Hepatocyte (in vitro differentiated cells): ENCODE measurements at regions not wholly inside any gene's neighbourhood (a gene's known extent, or its start where the extent isn't known, plus 50 kb on each side); places are given as distances from the start of the nearest gene placed in this dataset.

Source experiments
- DNase-seq: peaks from one replicate; pipeline ENCODE4 v3.0.0-alpha.2; 2016; ENCODE audit warnings: low spot score
- H2AFZ ChIP-seq: fragments of 200-600 bp; sonication (generic); 2 replicates; pipeline ENCODE4 v1.6.0; 2016; ENCODE audit warnings: antibody characterized with exemption, mild to moderate bottlenecking
- H3K27ac ChIP-seq: fragments of 200-600 bp; sonication (generic); 2 replicates; pipeline ENCODE4 v1.5.1; 2016; ENCODE audit warnings: mild to moderate bottlenecking
- H3K27me3 ChIP-seq: fragments of 200-600 bp; sonication (generic); 2 replicates; pipeline ENCODE4 v1.6.1; 2016
- H3K36me3 ChIP-seq: fragments of 200-600 bp; sonication (generic); replicated peaks from 2 replicates; pipeline ENCODE4 v1.5.1; 2016; ENCODE audit warnings: low read depth; ENCODE audit not compliant: insufficient read depth
- H3K4me1 ChIP-seq: fragments of 200-600 bp; sonication (generic); 2 replicates; pipeline ENCODE4 v1.5.1; 2016; ENCODE audit warnings: mild to moderate bottlenecking, moderate library complexity; ENCODE audit not compliant: insufficient read depth
- H3K4me2 ChIP-seq: fragments of 200-600 bp; sonication (generic); 2 replicates; pipeline ENCODE4 v1.6.0; 2016
- H3K4me3 ChIP-seq: fragments of 200-600 bp; sonication (generic); 2 replicates; pipeline ENCODE4 v1.5.1; 2016; ENCODE audit warnings: mild to moderate bottlenecking
- H3K79me2 ChIP-seq: fragments of 200-600 bp; sonication (generic); 2 replicates; pipeline ENCODE4 v1.6.0; 2017; ENCODE audit warnings: mild to moderate bottlenecking
- H3K9me2 ChIP-seq: fragments of 200-600 bp; sonication (generic); replicated peaks from 2 replicates; pipeline ENCODE4 v1.6.0; 2017; ENCODE audit warnings: mild to moderate bottlenecking; ENCODE audit not compliant: insufficient read depth
- H3K9me3 ChIP-seq: fragments of 200-600 bp; sonication (generic); 2 replicates; pipeline ENCODE4 v1.5.1; 2016; ENCODE audit warnings: low read depth, mild to moderate bottlenecking
- H4K20me1 ChIP-seq: fragments of 200-600 bp; sonication (generic); 2 replicates; pipeline ENCODE4 v1.6.0; 2016; ENCODE audit warnings: mild to moderate bottlenecking; ENCODE audit not compliant: insufficient read depth, poor library complexity, severe bottlenecking
- CTCF ChIP-seq: fragments of 200-600 bp; sonication (generic); IDR thresholded peaks from 2 replicates; pipeline ENCODE4 v1.5.1; 2016; ENCODE audit warnings: antibody characterized with exemption, mild to moderate bottlenecking; ENCODE audit not compliant: poor library complexity
- EZH2 ChIP-seq: fragments of 200-600 bp; sonication (generic); IDR thresholded peaks from 2 replicates; pipeline ENCODE4 v1.6.1; 2016; ENCODE audit warnings: antibody characterized with exemption, mild to moderate bottlenecking, borderline replicate concordance
- EZH2phosphoT487 ChIP-seq: fragments of 200-600 bp; sonication (generic); IDR thresholded peaks from one replicate; pipeline ENCODE4 v1.6.1; 2018; ENCODE audit warnings: antibody characterized with exemption, mild to moderate bottlenecking, low read depth, moderate library complexity; ENCODE audit not compliant: unreplicated experiment, severe bottlenecking
- WGBS: methylation state at CpG from one replicate; pipeline ENCODE4 v1.1.6; 2016; ENCODE audit warnings: low lambda C conversion rate; ENCODE audit errors: missing lambda C conversion rate; 5-methylcytosine and 5-hydroxymethylcytosine counted together

- H3K36me3 ChIP-seq, result no peaks in the 10 kb centered on the region
- H3K9me2 ChIP-seq, result no peaks in the 10 kb centered on the region
- H3K27me3 ChIP-seq, result peaks cover 30% of the 10 kb centered on the region
- no peak overlapping the region for H3K4me2 ChIP-seq
- H3K27ac ChIP-seq, result no peak overlapping the region
- no peak overlapping the region for H3K4me3 ChIP-seq
- H2AFZ ChIP-seq, result no peak overlapping the region
- no peaks in the 10 kb centered on the region for H3K79me2 ChIP-seq
- TF ChIP-seq EZH2phosphoT487 (no peak), CTCF (no peak), EZH2 (no peak)
- peaks cover 4% of the 10 kb centered on the region for H3K4me1 ChIP-seq
- H3K9me3 ChIP-seq, result no peaks in the 10 kb centered on the region
- no peaks in the 10 kb centered on the region for H4K20me1 ChIP-seq
- no peak for DNase-seq
- 88% methylated on average over 6 of the region's 6 CpGs for WGBS
These were observed 63.7 kb upstream of the WNT4 start for GRCh38 chr1:22206551-22207125.

GRCh38 chr1:22207511-22208267, 64.8 kb upstream of the WNT4 start:
- no peaks in the 10 kb centered on the region for H3K9me2 ChIP-seq
- H3K4me2 ChIP-seq, result no peak overlapping the region
- H3K4me1 ChIP-seq, result peaks cover 4% of the 10 kb centered on the region
- H4K20me1 ChIP-seq, result no peaks in the 10 kb centered on the region
- no peak overlapping the region for H3K27ac ChIP-seq
- H3K36me3 ChIP-seq, result no peaks in the 10 kb centered on the region
- H3K27me3 ChIP-seq, result peaks cover 37% of the 10 kb centered on the region
- no peak overlapping the region for H2AFZ ChIP-seq
- TF ChIP-seq EZH2phosphoT487 (no peak), CTCF (no peak), EZH2 (no peak)
- H3K9me3 ChIP-seq, result no peaks in the 10 kb centered on the region
- no peak overlapping the region for H3K4me3 ChIP-seq
- H3K79me2 ChIP-seq, result no peaks in the 10 kb centered on the region
- DNase-seq, result no peak
- 66% methylated on average over 23 of the region's 23 CpGs for WGBS

- 66% methylated on average over 21 of the region's 21 CpGs for WGBS
- TF ChIP-seq EZH2phosphoT487, result no peak
- no peak for TF ChIP-seq CTCF
- no peak for TF ChIP-seq EZH2
- no peak overlapping the region for H3K4me3 ChIP-seq
- H3K27me3 ChIP-seq, result peaks cover 43% of the 10 kb centered on the region
- H3K36me3 ChIP-seq, result no peaks in the 10 kb centered on the region
- no peak for DNase-seq
- H3K27ac ChIP-seq, result no peak overlapping the region
- H3K9me3 ChIP-seq, result no peaks in the 10 kb centered on the region
- H3K9me2 ChIP-seq, result no peaks in the 10 kb centered on the region
- H3K4me1 ChIP-seq, result peaks cover 4% of the 10 kb centered on the region
- H2AFZ ChIP-seq, result no peak overlapping the region
- no peaks in the 10 kb centered on the region for H3K79me2 ChIP-seq
- no peaks in the 10 kb centered on the region for H4K20me1 ChIP-seq
- no peak overlapping the region for H3K4me2 ChIP-seq
These were observed 65.5 kb upstream of the WNT4 start for GRCh38 chr1:22208268-22208972.
